ENCODE measurements at regions not wholly inside any gene's neighbourhood (a gene's known extent, or its start where the extent isn't known, plus 50 kb on each side); places are given as distances from the start of the nearest gene placed in this dataset.

GRCh38 chr14:30496852-30497251 is 62.1 kb upstream of the G2E3 start:
- no peak for TF ChIP-seq FOXP2 (optimal IDR thresholded peaks at IDR 0.05; ENCODE audit: borderline replicate concordance, extremely low read depth, extremely low read length, insufficient read depth)
- no peak for TF ChIP-seq POLR2AphosphoS5 (IDR thresholded peaks at IDR 0.05; ENCODE audit: low read depth, low read length)

GRCh38 chr14:30499358-30499757 is 59.6 kb upstream of the G2E3 start:
- TF ChIP-seq POLR2AphosphoS5 (IDR thresholded peaks at IDR 0.05; ENCODE audit: low read depth, low read length): no peak
- no peak for TF ChIP-seq TAF1 (IDR thresholded peaks at IDR 0.05; ENCODE audit: borderline replicate concordance, insufficient read depth, low read length)

DNA sequence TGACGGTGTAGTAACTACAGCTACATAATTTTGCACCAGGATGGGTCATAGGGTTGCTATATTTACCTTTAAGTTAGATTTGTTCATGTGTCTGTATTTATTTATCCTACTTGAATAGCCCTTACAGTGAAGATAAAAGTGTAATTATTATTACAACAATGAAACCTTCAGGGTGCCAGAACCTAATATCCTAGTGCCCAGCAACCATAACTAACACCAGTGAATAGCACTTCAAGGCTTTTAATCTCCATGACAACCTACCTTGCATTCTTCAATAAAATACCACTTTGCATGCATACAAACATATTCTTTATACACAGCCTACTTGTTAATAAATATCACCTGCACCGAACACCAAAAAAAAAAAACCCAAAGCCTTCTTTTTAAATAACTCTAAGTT is 58.7 kb upstream of the G2E3 start:
- TF ChIP-seq POLR2AphosphoS5 (IDR thresholded peaks at IDR 0.05; ENCODE audit: low read depth, low read length): no peak
- TF ChIP-seq TAF1 (IDR thresholded peaks at IDR 0.05; ENCODE audit: borderline replicate concordance, insufficient read depth, low read length): no peak
- no peak for TF ChIP-seq FOXP2 (optimal IDR thresholded peaks at IDR 0.05; ENCODE audit: borderline replicate concordance, extremely low read depth, extremely low read length, insufficient read depth)
- no peak for TF ChIP-seq REST (IDR thresholded peaks at IDR 0.05; ENCODE audit: insufficient read depth in 1 of 2, low read depth in 2 of 2, low read length in 2 of 2)
- TF ChIP-seq SIN3A (IDR thresholded peaks at IDR 0.05; ENCODE audit: borderline replicate concordance, insufficient read depth, low read length): no peak

DNA sequence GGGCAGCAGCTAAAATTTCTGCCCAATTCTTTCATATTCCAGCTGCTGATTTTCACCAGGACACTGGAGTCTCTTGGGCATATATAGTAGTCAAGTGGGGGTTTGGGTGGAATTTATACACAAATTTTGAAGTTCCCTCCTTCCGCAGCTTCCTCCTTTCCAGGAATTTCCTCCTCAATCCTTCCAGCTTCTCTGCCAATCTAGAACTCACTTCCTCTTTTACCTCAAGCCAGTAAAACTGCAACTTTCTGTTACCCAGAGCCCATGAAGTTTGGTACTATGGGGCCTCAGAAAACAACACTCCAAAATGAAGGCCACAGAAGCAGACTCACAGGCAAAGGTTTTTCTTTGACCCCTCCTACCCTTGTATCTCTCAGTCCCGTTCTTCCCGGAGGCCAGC is 51.7 kb upstream of the G2E3 start:
- TF ChIP-seq FOXP2 (optimal IDR thresholded peaks at IDR 0.05; ENCODE audit: borderline replicate concordance, extremely low read depth, extremely low read length, insufficient read depth) (no peak), POLR2AphosphoS5 (IDR thresholded peaks at IDR 0.05; ENCODE audit: low read depth, low read length) (no peak), REST (IDR thresholded peaks at IDR 0.05; ENCODE audit: insufficient read depth in 1 of 2, low read depth in 2 of 2, low read length in 2 of 2) (no peak), SIN3A (IDR thresholded peaks at IDR 0.05; ENCODE audit: borderline replicate concordance, insufficient read depth, low read length) (no peak), TAF1 (IDR thresholded peaks at IDR 0.05; ENCODE audit: borderline replicate concordance, insufficient read depth, low read length) (no peak)
